Prostate gland (tissue), 2 donors: ENCODE measurements at regions not wholly inside any gene's neighbourhood (a gene's known extent, or its start where the extent isn't known, plus 50 kb on each side); places are given as distances from the start of the nearest gene placed in this dataset.
"Not testable (repeated sequence)": the region's sequence is repeated elsewhere in the genome, so short reads cannot be mapped to it uniquely, and the experiment has no call there.

Source experiments
- DNase-seq: peaks from one replicate; pipeline ENCODE4 v3.0.0-alpha.2; 2019; ENCODE audit warnings: low spot score
- H3K27ac ChIP-seq, 2 donors: fragments of 200-600 bp; sonication (generic); 2 replicates each; pipeline ENCODE4 v1.5.1; 2017 to 2019
- H3K27me3 ChIP-seq: fragments of 200-600 bp; sonication (generic); replicated peaks from 2 replicates; pipeline ENCODE4 v1.5.1; 2019; ENCODE audit not compliant: insufficient read depth
- H3K36me3 ChIP-seq, 2 donors: fragments of 200-600 bp; sonication (generic); 1 replicate in 1 of 2; 2 replicates in 1 of 2; pipeline versions ENCODE4 v1.5.1 to v1.8.1; 2017 to 2019
- H3K4me1 ChIP-seq: fragments of 200-600 bp; sonication (generic); replicated peaks from 2 replicates; pipeline ENCODE4 v1.5.1; 2019
- H3K4me3 ChIP-seq, 2 donors: fragments of 200-600 bp; sonication (generic); 2 replicates each; pipeline ENCODE4 v1.5.1; 2017 to 2019
- H3K9me3 ChIP-seq: fragments of 200-600 bp; sonication (generic); 2 replicates; pipeline ENCODE4 v1.5.1; 2017
- POLR2A ChIP-seq: fragments of 450-650 bp; IDR thresholded peaks from one replicate; pipeline ENCODE4 v1.6.1; 2016; ENCODE audit warnings: antibody characterized with exemption, mild to moderate bottlenecking
- POLR2AphosphoS5 ChIP-seq: sonication (generic); formaldehyde crosslinking; IDR thresholded peaks from one replicate; pipeline ENCODE4 v1.6.1; 2017; ENCODE audit warnings: antibody characterized with exemption
- WGBS: methylation state at CpG from one replicate; pipeline ENCODE4 v1.1.5; 2018; 5-methylcytosine and 5-hydroxymethylcytosine counted together
- intact Hi-C: fragments of 100-400 bp; cut with DNase I; formaldehyde crosslinking; loops from one replicate; pipeline ENCODE4 v1.14.2; 2022
- TF ChIP-seq, protein P1 (sequence below), 4 experiments: fragments of 200-600 bp in 2 of 4; fragments of 450-650 bp in 2 of 4; sonication (generic) in 2 of 4; IDR thresholded peaks; 1 replicate in 3 of 4; 2 replicates in 1 of 4; pipeline ENCODE4 v1.5.1; 2016 to 2019; ENCODE audit warnings: antibody characterized with exemption in 4 of 4, mild to moderate bottlenecking in 2 of 4, moderate library complexity in 2 of 4

DNA sequence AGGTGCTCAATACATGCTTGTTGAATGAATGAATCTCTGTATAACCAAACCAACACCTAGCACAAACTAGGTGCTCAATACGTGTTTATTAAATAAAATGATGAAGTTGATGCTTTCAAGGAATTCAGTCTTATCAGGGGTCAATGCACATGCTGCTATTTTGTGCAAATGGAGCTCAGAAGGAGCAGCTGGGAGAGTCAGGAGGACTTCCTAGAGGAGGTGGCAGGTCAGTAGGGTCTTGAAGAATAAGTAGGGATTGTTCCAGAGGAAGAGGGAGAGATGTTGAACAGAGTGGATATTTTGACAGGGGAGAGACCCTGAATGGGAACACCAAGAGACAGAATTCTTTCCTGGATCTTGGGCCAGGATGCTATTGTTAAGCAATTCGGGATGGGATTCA is 92.7 kb upstream of the LHX1 start:
- TF ChIP-seq, protein P1, sequence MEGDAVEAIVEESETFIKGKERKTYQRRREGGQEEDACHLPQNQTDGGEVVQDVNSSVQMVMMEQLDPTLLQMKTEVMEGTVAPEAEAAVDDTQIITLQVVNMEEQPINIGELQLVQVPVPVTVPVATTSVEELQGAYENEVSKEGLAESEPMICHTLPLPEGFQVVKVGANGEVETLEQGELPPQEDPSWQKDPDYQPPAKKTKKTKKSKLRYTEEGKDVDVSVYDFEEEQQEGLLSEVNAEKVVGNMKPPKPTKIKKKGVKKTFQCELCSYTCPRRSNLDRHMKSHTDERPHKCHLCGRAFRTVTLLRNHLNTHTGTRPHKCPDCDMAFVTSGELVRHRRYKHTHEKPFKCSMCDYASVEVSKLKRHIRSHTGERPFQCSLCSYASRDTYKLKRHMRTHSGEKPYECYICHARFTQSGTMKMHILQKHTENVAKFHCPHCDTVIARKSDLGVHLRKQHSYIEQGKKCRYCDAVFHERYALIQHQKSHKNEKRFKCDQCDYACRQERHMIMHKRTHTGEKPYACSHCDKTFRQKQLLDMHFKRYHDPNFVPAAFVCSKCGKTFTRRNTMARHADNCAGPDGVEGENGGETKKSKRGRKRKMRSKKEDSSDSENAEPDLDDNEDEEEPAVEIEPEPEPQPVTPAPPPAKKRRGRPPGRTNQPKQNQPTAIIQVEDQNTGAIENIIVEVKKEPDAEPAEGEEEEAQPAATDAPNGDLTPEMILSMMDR (IDR thresholded peaks at IDR 0.05) = no peak
- no peak for TF ChIP-seq POLR2AphosphoS5
- no peak for TF ChIP-seq POLR2A
- no peak for DNase-seq
- H3K9me3 ChIP-seq = no peaks in the 10 kb centered on the region
- intact Hi-C loops = no loop called here
- no peak overlapping the region for H3K4me3 ChIP-seq
- peaks cover 4% of the 10 kb centered on the region for H3K27me3 ChIP-seq
- 86% methylated on average over 2 of the region's 2 CpGs for WGBS
- H3K4me1 ChIP-seq = no peaks in the 10 kb centered on the region
- H3K36me3 ChIP-seq = no peaks in the 10 kb centered on the region
- no peak overlapping the region for H3K27ac ChIP-seq

DNA sequence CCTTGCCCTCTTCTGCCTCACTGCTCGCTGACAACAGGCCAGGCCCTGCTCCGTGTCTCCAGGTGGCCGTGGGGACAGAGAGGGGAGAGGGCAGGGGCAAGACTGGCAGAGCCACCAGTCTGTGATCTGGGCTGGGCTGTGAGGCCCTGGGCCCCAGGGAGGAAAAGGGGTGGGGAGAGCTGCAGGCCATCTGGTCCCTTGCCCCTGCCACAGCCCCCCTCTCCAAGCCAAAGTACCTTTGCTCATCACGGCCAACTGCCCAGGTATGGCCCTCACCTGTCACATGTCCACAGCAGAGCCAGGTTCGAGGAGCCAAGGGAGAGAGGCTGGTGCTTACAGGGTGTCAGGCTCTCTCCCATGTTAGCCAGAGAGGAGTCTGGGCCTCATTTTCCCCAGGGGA is 91.4 kb upstream of the LHX1 start:
- no peak for TF ChIP-seq POLR2AphosphoS5
- no peak for TF ChIP-seq POLR2A
- TF ChIP-seq, protein P1 (IDR thresholded peaks at IDR 0.05) = no peak
- H3K9me3 ChIP-seq = no peaks in the 10 kb centered on the region
- DNase-seq = no peak
- WGBS = 63% methylated on average over 5 of the region's 5 CpGs
- H3K4me3 ChIP-seq = no peak overlapping the region
- H3K27ac ChIP-seq = no peak overlapping the region
- H3K4me1 ChIP-seq = no peaks in the 10 kb centered on the region
- intact Hi-C loops = no loop called here
- peaks cover 4% of the 10 kb centered on the region for H3K27me3 ChIP-seq
- no peaks in the 10 kb centered on the region for H3K36me3 ChIP-seq

DNA sequence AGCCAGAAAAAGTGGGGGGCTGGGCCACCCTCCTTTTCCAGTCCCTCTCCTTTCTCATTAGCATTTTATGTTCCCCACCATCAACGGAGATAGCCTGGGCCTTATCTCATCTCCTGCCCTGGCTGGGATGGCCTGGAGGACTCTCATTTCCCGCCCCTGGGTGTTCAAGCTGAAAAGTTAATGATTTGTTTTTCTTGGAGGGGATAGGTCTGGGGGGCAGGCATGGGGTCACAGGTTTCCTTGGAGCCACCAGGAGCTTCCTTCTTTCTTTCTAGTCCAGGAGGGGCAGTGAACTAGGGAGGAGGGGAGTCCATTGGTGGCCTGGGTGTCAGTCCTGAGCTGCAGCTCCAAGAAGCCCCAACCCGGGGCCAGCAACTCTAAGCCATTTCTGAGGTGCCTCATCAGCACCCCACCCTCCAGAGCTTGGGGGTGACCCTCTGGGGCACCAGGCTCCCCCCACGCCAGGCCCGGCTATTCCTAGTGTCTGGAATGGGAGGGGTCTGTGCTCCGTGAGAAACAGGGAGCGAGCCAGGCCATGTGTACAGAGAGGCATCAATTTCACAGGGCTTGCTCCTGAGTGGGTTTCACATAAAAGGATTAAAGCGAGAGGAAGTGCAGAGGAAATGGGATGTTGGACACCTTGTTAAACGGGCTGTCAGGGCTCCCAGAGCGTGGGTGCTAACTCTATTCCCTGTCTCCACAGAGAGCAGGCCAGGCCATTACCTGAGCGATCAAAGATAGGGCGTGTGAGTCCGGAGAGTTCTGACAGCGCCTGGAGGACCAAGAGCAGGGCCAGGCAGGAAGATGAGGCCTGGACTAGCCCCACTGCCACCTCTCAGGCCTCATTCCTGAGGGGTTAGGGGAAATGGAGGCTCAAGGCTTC is 90.6 kb upstream of the LHX1 start:
- Histone ChIP-seq H3K36me3 (no peaks in the 10 kb centered on the region), H3K27me3 (no peaks in the 10 kb centered on the region), H3K9me3 (no peaks in the 10 kb centered on the region), H3K27ac (no peak overlapping the region), H3K4me3 (no peak overlapping the region), H3K4me1 (no peaks in the 10 kb centered on the region)
- intact Hi-C loops = no loop called here
- 74% methylated on average over 14 of the region's 14 CpGs for WGBS
- TF ChIP-seq, protein P1 (IDR thresholded peaks at IDR 0.05) = no peak
- TF ChIP-seq POLR2A (no peak), POLR2AphosphoS5 (no peak)
- no peak for DNase-seq

DNA sequence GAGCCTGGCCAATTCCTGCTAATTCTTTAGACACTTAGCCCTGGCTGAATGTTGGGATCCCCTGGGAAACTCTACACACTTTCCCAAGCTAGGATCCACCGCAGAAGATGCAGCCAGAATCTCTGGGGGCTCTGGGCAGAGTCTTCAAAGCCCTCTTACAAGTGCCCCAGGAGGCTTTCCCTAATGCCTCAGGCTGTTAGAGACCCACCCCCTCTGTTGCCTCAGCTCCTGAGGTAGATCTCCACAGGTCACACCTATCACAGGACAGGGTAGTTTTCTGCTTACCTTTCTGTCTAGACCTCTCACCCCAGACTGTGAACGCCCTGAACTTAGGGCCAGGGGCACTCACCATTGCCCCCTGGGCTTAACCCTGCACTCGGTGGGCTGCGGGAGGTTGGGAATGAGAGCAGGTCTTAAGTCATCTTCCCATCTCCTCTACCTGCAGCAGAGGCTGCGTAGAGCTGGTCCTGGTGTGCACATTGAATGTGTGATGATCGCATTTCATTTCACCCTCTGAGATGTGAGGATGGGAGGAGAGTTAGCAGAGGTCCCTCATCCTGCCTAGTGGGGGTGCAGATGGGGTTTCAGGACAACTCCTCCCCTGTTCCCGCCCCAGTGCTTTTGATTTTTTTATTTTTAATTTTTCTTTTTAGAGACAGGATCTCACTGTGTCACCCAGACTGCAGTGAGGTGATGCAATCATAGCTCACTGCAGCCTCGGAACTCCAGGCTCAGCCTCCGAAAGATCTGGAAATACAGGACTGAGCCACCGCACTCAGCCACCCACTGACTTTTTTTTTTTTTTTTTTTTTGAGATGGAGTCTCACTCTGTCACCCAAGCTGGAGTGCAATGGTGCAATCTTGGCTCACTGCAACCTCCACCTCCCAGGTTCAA is 89.0 kb upstream of the LHX1 start:
- H3K27ac ChIP-seq = no peak overlapping the region
- no peak for DNase-seq
- WGBS = 82% methylated on average over 10 of the region's 10 CpGs
- no peak overlapping the region for H3K4me3 ChIP-seq
- H3K27me3 ChIP-seq = no peaks in the 10 kb centered on the region
- intact Hi-C loops = no loop called here
- H3K9me3 ChIP-seq = no peaks in the 10 kb centered on the region
- TF ChIP-seq POLR2A (no peak), POLR2AphosphoS5 (no peak)
- TF ChIP-seq, protein P1 (IDR thresholded peaks at IDR 0.05) = no peak
- H3K36me3 ChIP-seq = no peaks in the 10 kb centered on the region
- no peaks in the 10 kb centered on the region for H3K4me1 ChIP-seq

DNA sequence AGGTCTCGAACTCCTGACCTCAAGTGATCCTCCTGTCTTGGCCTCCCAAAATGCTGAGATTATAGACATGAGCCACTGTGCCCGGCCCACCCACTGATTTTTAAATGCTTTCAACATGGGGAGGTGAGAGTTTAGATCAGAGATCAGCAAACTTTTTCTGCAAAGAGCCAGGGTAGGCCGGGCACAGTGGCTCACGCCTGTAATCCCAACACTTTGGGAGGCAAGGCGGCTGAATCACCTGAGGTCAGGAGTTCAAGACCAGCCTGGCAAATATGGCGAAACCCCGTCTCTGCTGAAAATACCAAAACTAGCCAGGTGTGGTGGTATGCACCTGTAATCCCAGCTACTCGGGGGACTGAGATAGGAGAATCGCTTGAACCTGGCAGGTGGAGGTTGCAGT is 88.3 kb upstream of the LHX1 start:
- H3K4me1 ChIP-seq, H3K27me3 ChIP-seq, H3K9me3 ChIP-seq, H3K27ac ChIP-seq, H3K36me3 ChIP-seq, H3K4me3 ChIP-seq, intact Hi-C loops, DNase-seq: not testable (repeated sequence)
- WGBS = 88% methylated on average over 9 of the region's 9 CpGs
